Fibroblast of lung (primary cell): ENCODE measurements at regions not wholly inside any gene's neighbourhood (a gene's known extent, or its start where the extent isn't known, plus 50 kb on each side); places are given as distances from the start of the nearest gene placed in this dataset.

ENCODE experiments used
- DNase-seq, 2 donors: peaks; one replicate each; pipeline versions ENCODE4 v3.0.0 to v3.0.0-alpha.2; 2010; ENCODE audit warnings: low read depth in 2 of 2
- H2AFZ ChIP-seq: 2 replicates; pipeline ENCODE4 v1.5.1; 2012; ENCODE audit warnings: low read length, control low read depth, inconsistent platforms
- H3K27ac ChIP-seq: 2 replicates; pipeline ENCODE4 v1.5.1; 2011; ENCODE audit warnings: low read length, control low read depth; ENCODE audit not compliant: insufficient read depth
- H3K27me3 ChIP-seq: 2 replicates; pipeline ENCODE4 v1.5.1; 2011; ENCODE audit warnings: mild to moderate bottlenecking, low read length; ENCODE audit not compliant: control insufficient read depth, insufficient read depth
- H3K36me3 ChIP-seq: 2 replicates; pipeline ENCODE4 v1.5.1; 2011; ENCODE audit warnings: low read length; ENCODE audit not compliant: control insufficient read depth, insufficient read depth
- H3K4me1 ChIP-seq: 2 replicates; pipeline ENCODE4 v1.5.1; 2011; ENCODE audit warnings: low read length; ENCODE audit not compliant: control insufficient read depth, insufficient read depth; ENCODE audit errors: extremely low read depth
- H3K4me2 ChIP-seq: 2 replicates; pipeline ENCODE4 v1.5.1; 2011; ENCODE audit warnings: low read length, control low read depth; ENCODE audit not compliant: insufficient read depth; ENCODE audit errors: extremely low read depth
- H3K4me3 ChIP-seq, 4 experiments: fragments of 200-600 bp in 1 of 4; sonication (generic) in 1 of 4; replicated peaks in 1 of 4; 2 replicates each; pipeline ENCODE4 v1.5.1; 2011 to 2016; ENCODE audit warnings: low read length in 4 of 4, low read depth in 3 of 4, mild to moderate bottlenecking in 3 of 4, control low read depth in 2 of 4, inconsistent platforms in 1 of 4, mixed read lengths in 1 of 4; ENCODE audit not compliant: insufficient read depth in 1 of 4; ENCODE audit errors: control extremely low read depth in 1 of 4
- H3K79me2 ChIP-seq: 2 replicates; pipeline ENCODE4 v1.5.1; 2012; ENCODE audit warnings: mild to moderate bottlenecking, low read length, inconsistent platforms; ENCODE audit not compliant: control insufficient read depth, insufficient read depth
- H3K9ac ChIP-seq: 2 replicates; pipeline ENCODE4 v1.5.1; 2011; ENCODE audit warnings: mild to moderate bottlenecking, low read length, control low read depth; ENCODE audit not compliant: insufficient read depth
- H3K9me3 ChIP-seq: 2 replicates; pipeline ENCODE4 v1.5.1; 2012; ENCODE audit warnings: low read depth, low read length; ENCODE audit not compliant: control insufficient read depth, insufficient read depth
- H4K20me1 ChIP-seq: 2 replicates; pipeline ENCODE4 v1.5.1; 2011; ENCODE audit warnings: low read length; ENCODE audit not compliant: control insufficient read depth, insufficient read depth; ENCODE audit errors: extremely low read depth
- CTCF ChIP-seq, 2 donors: IDR thresholded peaks in 1 of 2; conservative IDR thresholded peaks in 1 of 2; 1 replicate in 1 of 2; 2 replicates in 1 of 2; pipeline ENCODE4 v1.5.1; 2011 to 2012; ENCODE audit warnings: low read length in 2 of 2, control low read depth in 1 of 2, inconsistent platforms in 1 of 2, low read depth in 1 of 2, mild to moderate bottlenecking in 1 of 2
- EZH2 ChIP-seq: IDR thresholded peaks from 2 replicates; pipeline ENCODE4 v1.5.1; 2012; ENCODE audit warnings: low read length, control low read depth, mild to moderate bottlenecking; ENCODE audit errors: missing control alignments

GRCh38 chr3:24846286-24846860 lies 351.7 kb upstream of the THRB start:
- Histone ChIP-seq H3K79me2 (no peaks in the 10 kb centered on the region), H3K9ac (no peak overlapping the region)
- no peak for TF ChIP-seq CTCF (conservative IDR thresholded peaks at IDR 0.05 in 1 of 2, IDR thresholded peaks at IDR 0.05 in 1 of 2; ENCODE audit: low read depth in 1 of 2, low read length in 2 of 2)
- no peak for TF ChIP-seq EZH2

GRCh38 chr3:24850245-24850644 lies 355.6 kb upstream of the THRB start:
- TF ChIP-seq CTCF (conservative IDR thresholded peaks at IDR 0.05 in 1 of 2, IDR thresholded peaks at IDR 0.05 in 1 of 2; ENCODE audit: low read depth in 1 of 2, low read length in 2 of 2) (no peak), EZH2 (no peak)
- Histone ChIP-seq H4K20me1 (no peaks in the 10 kb centered on the region), H3K4me2 (no peak overlapping the region), H3K4me1 (no peaks in the 10 kb centered on the region), H3K9ac (no peak overlapping the region), H3K27me3 (no peaks in the 10 kb centered on the region), H3K4me3 (no peak overlapping the region), H3K9me3 (no peaks in the 10 kb centered on the region), H3K27ac (no peak overlapping the region), H2AFZ (no peak overlapping the region), H3K79me2 (no peaks in the 10 kb centered on the region), H3K36me3 (no peaks in the 10 kb centered on the region)
- DNase-seq = no peak

More at GRCh38 chr3:24846286-24846860, 351.7 kb upstream of the THRB start:
- Histone ChIP-seq H3K9me3 (no peaks in the 10 kb centered on the region), H4K20me1 (no peaks in the 10 kb centered on the region), H3K27ac (no peak overlapping the region), H3K36me3 (no peaks in the 10 kb centered on the region), H2AFZ (no peak overlapping the region), H3K4me2 (no peak overlapping the region), H3K4me3 (no peak overlapping the region), H3K27me3 (no peaks in the 10 kb centered on the region), H3K4me1 (no peaks in the 10 kb centered on the region)
- no peak for DNase-seq

GRCh38 chr3:24853685-24854490 lies 359.2 kb upstream of the THRB start:
- DNase-seq = no peak
- H3K4me2 ChIP-seq = no peak overlapping the region
- H3K4me1 ChIP-seq = no peaks in the 10 kb centered on the region
- no peaks in the 10 kb centered on the region for H3K9me3 ChIP-seq
- no peak overlapping the region for H2AFZ ChIP-seq
- no peaks in the 10 kb centered on the region for H3K27me3 ChIP-seq
- no peak overlapping the region for H3K9ac ChIP-seq
- H3K79me2 ChIP-seq = no peaks in the 10 kb centered on the region
- H4K20me1 ChIP-seq = no peaks in the 10 kb centered on the region
- TF ChIP-seq EZH2 (no peak), CTCF (conservative IDR thresholded peaks at IDR 0.05 in 1 of 2, IDR thresholded peaks at IDR 0.05 in 1 of 2; ENCODE audit: low read depth in 1 of 2, low read length in 2 of 2) (no peak)
- H3K27ac ChIP-seq = no peak overlapping the region
- H3K4me3 ChIP-seq = no peak overlapping the region
- H3K36me3 ChIP-seq = no peaks in the 10 kb centered on the region
